ENCODE measurements at regions not wholly inside any gene's neighbourhood (a gene's known extent, or its start where the extent isn't known, plus 50 kb on each side); places are given as distances from the start of the nearest gene placed in this dataset.

DNA sequence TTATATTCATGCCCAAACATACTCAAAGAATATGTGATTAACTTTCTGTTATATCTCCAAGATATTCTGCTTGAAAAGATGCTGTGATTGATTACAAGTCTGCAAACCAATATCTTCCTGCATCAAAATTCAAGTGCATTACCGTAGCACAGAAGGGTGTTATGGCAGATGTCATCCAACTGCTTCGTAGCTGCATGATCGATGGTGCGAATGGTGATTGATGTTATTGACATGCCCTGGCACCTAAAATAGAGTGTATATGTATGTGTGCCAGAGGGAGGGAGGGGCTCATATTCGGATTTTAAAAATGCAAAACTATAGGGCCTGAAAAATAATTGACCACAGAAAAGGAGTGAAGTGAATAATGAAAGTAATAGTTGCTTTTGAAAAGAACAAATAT, 882.1 kb upstream of the NUDT12 start:
- in situ Hi-C loops (cut with MboI; ENCODE audit: low sequenced_read_pairs) (no loop called here), dilution Hi-C loops (cut with HindIII; ENCODE audit: low sequenced_read_pairs, unreplicated experiment) (no loop called here), intact Hi-C loops (cut with micrococcal nuclease) (no loop called here)
- H2BK15ac ChIP-seq (ENCODE audit: low read depth, low read length) = no peak overlapping the region
- H4K5ac ChIP-seq (ENCODE audit: low read depth, low read length) = no peak overlapping the region
- H2BK20ac ChIP-seq (ENCODE audit: low read depth, low read length) = no peak overlapping the region
- BruUV-seq (replicated peaks) = no TSS peak
- 84% methylated on average over 3 of the region's 5 CpGs; no CpG with 5 or more reads in 1 of the 2 experiments for WGBS, 2 experiments (ENCODE audit: extremely low coverage in 2 of 2, insufficient read length in 1 of 2)
- H3K56ac ChIP-seq (ENCODE audit: extremely low read depth, insufficient read depth, low read length) = no peak overlapping the region
- H3K79me1 ChIP-seq (ENCODE audit: low read depth in 1 of 2, low read length in 2 of 2) = no peaks in the 10 kb centered on the region
- H4K20me1 ChIP-seq (ENCODE audit: insufficient read depth, low read length) = no peaks in the 10 kb centered on the region
- no peak overlapping the region for H3K27ac ChIP-seq (ENCODE audit: insufficient read depth, low read length)
- H3K9ac ChIP-seq (ENCODE audit: low read depth, low read length) = no peak overlapping the region
- no peak overlapping the region for H3K14ac ChIP-seq (replicated peaks; ENCODE audit: low read depth, low read length)
- H2AK5ac ChIP-seq (ENCODE audit: low read depth, low read length) = no peak overlapping the region
- H3K23ac ChIP-seq (ENCODE audit: low read depth, low read length) = no peak overlapping the region
- no peak overlapping the region for H3K18ac ChIP-seq (ENCODE audit: low read depth, low read length)
- no peak overlapping the region for H4K91ac ChIP-seq (ENCODE audit: insufficient read depth, low read depth, low read length)
- no peak overlapping the region for H3K4me2 ChIP-seq (ENCODE audit: low read depth, low read length)
- no peaks in the 10 kb centered on the region; the same call in 1 of the 2 replicates for H3K9me3 ChIP-seq (ENCODE audit: control insufficient read depth, insufficient read depth, low read length)
- no peak overlapping the region for H2BK5ac ChIP-seq (ENCODE audit: low read depth, low read length, poor library complexity, severe bottlenecking)
- DNase-seq (no peak), ATAC-seq (ENCODE audit: low read depth) (no peak)
- POLR2A ChIA-PET (ENCODE audit: unreplicated experiment) = no interaction called here
- H2AFZ ChIP-seq (replicated peaks; ENCODE audit: low read length, poor library complexity) = no peak overlapping the region
- TF ChIP-seq, protein P1, sequence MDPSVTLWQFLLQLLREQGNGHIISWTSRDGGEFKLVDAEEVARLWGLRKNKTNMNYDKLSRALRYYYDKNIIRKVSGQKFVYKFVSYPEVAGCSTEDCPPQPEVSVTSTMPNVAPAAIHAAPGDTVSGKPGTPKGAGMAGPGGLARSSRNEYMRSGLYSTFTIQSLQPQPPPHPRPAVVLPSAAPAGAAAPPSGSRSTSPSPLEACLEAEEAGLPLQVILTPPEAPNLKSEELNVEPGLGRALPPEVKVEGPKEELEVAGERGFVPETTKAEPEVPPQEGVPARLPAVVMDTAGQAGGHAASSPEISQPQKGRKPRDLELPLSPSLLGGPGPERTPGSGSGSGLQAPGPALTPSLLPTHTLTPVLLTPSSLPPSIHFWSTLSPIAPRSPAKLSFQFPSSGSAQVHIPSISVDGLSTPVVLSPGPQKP (IDR thresholded peaks at IDR 0.05; ENCODE audit: borderline replicate concordance, low read depth, low read length) = no peak
- TF ChIP-seq RCOR1 (IDR thresholded peaks at IDR 0.05; ENCODE audit: insufficient replicate concordance, low read length) = no peak
- TF ChIP-seq POLR2A (IDR thresholded peaks at IDR 0.05; ENCODE audit: low read depth, low read length) = no peak
- TF ChIP-seq MAFK (IDR thresholded peaks at IDR 0.05; ENCODE audit: low read depth, low read length) = no peak
- TF ChIP-seq RFX5 (IDR thresholded peaks at IDR 0.05; ENCODE audit: low read depth, low read length) = no peak
- TF ChIP-seq RAD21 (IDR thresholded peaks at IDR 0.05; ENCODE audit: low read length) = no peak
- TF ChIP-seq CHD1 (IDR thresholded peaks at IDR 0.05; ENCODE audit: low read depth, low read length) = no peak
- TF ChIP-seq, protein P2, sequence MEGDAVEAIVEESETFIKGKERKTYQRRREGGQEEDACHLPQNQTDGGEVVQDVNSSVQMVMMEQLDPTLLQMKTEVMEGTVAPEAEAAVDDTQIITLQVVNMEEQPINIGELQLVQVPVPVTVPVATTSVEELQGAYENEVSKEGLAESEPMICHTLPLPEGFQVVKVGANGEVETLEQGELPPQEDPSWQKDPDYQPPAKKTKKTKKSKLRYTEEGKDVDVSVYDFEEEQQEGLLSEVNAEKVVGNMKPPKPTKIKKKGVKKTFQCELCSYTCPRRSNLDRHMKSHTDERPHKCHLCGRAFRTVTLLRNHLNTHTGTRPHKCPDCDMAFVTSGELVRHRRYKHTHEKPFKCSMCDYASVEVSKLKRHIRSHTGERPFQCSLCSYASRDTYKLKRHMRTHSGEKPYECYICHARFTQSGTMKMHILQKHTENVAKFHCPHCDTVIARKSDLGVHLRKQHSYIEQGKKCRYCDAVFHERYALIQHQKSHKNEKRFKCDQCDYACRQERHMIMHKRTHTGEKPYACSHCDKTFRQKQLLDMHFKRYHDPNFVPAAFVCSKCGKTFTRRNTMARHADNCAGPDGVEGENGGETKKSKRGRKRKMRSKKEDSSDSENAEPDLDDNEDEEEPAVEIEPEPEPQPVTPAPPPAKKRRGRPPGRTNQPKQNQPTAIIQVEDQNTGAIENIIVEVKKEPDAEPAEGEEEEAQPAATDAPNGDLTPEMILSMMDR (conservative IDR thresholded peaks at IDR 0.05; ENCODE audit: low read depth, low read length) = no peak
- no peak for TF ChIP-seq CEBPB (IDR thresholded peaks at IDR 0.05; ENCODE audit: low read depth, low read length)
- no peak for TF ChIP-seq MXI1 (IDR thresholded peaks at IDR 0.05; ENCODE audit: borderline replicate concordance, low read depth, low read length)
- no peak for TF ChIP-seq USF2 (IDR thresholded peaks at IDR 0.05; ENCODE audit: low read depth, low read length)
- TF ChIP-seq MAZ (IDR thresholded peaks at IDR 0.05; ENCODE audit: borderline replicate concordance, low read depth, low read length) = no peak
- TF ChIP-seq FOS (IDR thresholded peaks at IDR 0.05; ENCODE audit: low read depth, low read length) = no peak
- TF ChIP-seq NFE2L2 (IDR thresholded peaks at IDR 0.05; ENCODE audit: low read depth, low read length) = no peak
- no peak for TF ChIP-seq BHLHE40 (IDR thresholded peaks at IDR 0.05; ENCODE audit: low read depth, low read length)
- TF ChIP-seq SMC3 (IDR thresholded peaks at IDR 0.05; ENCODE audit: low read depth, low read length) = no peak
- no peak overlapping the region for H4K8ac ChIP-seq (ENCODE audit: low read depth in 2 of 2, low read length in 2 of 2)
- no peak overlapping the region for H3K4ac ChIP-seq (ENCODE audit: low read depth, low read length)
- H3K9me1 ChIP-seq (ENCODE audit: insufficient read depth, low read length) = no peaks in the 10 kb centered on the region
- H3K27me3 ChIP-seq (ENCODE audit: control insufficient read depth, insufficient read depth, low read length) = no peaks in the 10 kb centered on the region
- no peak overlapping the region for H2AK9ac ChIP-seq (replicated peaks; ENCODE audit: low read depth, low read length, poor library complexity)
- H3K4me3 ChIP-seq (ENCODE audit: insufficient read depth, low read depth, low read length) = no peak overlapping the region
- H3K4me1 ChIP-seq (ENCODE audit: control insufficient read depth, insufficient read depth, low read length) = no peaks in the 10 kb centered on the region
- no peak overlapping the region for H2BK120ac ChIP-seq (ENCODE audit: low read depth, low read length)
- CTCF ChIA-PET = no interaction called here
- no peaks in the 10 kb centered on the region for H3K36me3 ChIP-seq (ENCODE audit: control insufficient read depth, insufficient read depth, low read length)

All from IMR-90 (cell line).